ENCODE measurements at regions not wholly inside any gene's neighbourhood (a gene's known extent, or its start where the extent isn't known, plus 50 kb on each side); places are given as distances from the start of the nearest gene placed in this dataset.
"Not testable (repeated sequence)": the region's sequence is repeated elsewhere in the genome, so short reads cannot be mapped to it uniquely, and the experiment has no call there.

DNA sequence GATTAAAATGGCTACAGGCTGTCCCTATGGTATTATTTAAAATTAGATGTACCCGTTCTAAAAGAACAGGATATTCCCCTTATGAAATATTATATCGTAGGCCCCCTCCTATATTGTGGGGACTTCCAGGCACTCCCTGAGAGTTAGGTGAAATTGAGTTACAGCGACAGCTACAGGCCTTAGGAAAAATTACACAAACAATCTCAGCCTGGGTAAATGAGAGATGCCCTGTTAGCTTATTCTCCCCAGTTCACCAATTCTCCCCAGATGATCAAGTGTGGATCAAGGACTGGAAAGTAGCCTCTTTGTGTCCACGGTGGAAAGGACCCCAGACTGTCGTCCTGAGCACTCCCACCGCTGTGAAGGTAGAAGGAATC lies 67.1 kb upstream of the FAM90A26 start:
- not testable (repeated sequence) for H2BK15ac ChIP-seq (ENCODE audit: low read depth, low read length); H2BK20ac ChIP-seq (ENCODE audit: low read depth, low read length, poor library complexity, severe bottlenecking); H3K9me3 ChIP-seq (ENCODE audit: control insufficient read depth, low read depth, low read length); H3K4me1 Mint-ChIP-seq; H3K4ac ChIP-seq (ENCODE audit: low read depth, low read length); H3K27ac ChIP-seq (ENCODE audit: insufficient read length, low read depth, low read length); H3K9ac ChIP-seq (ENCODE audit: extremely low read depth, insufficient read length, low read length); H3K36me3 Mint-ChIP-seq (ENCODE audit: insufficient read depth in 1 of 3, low read depth in 3 of 3); H2AFZ ChIP-seq (ENCODE audit: low read length); H4K91ac ChIP-seq (ENCODE audit: insufficient read length, low read depth, low read length); H3K18ac ChIP-seq (ENCODE audit: insufficient read length, low read depth, low read length); H3K14ac ChIP-seq (ENCODE audit: insufficient read depth, low read length); H3K23me2 ChIP-seq (ENCODE audit: insufficient read length, low read depth, low read length, poor library complexity, severe bottlenecking); H3K56ac ChIP-seq (ENCODE audit: insufficient read length, low read depth, low read length); H3K4me2 ChIP-seq (ENCODE audit: insufficient read depth, insufficient read length, low read length); DNase-seq; H2BK120ac ChIP-seq (ENCODE audit: low read depth, low read length, poor library complexity, severe bottlenecking); H3K27me3 ChIP-seq (ENCODE audit: insufficient read depth, low read length); H3K79me2 ChIP-seq (ENCODE audit: insufficient read depth, low read length); H3K4me3 Mint-ChIP-seq; H4K8ac ChIP-seq (replicated peaks; ENCODE audit: insufficient read length, low read depth, low read length); H3K23ac ChIP-seq (ENCODE audit: insufficient read length, low read depth, low read length); H3K79me1 ChIP-seq (ENCODE audit: insufficient read depth, low read depth, low read length, poor library complexity, severe bottlenecking); H4K20me1 ChIP-seq (ENCODE audit: control insufficient read depth, insufficient read depth, insufficient read length); H3K4me1 ChIP-seq (ENCODE audit: insufficient read depth, low read length); H2BK12ac ChIP-seq (ENCODE audit: insufficient read length, low read depth, low read length); H3T11ph ChIP-seq (ENCODE audit: low read length); H2BK5ac ChIP-seq (ENCODE audit: insufficient read length, low read length); H3K27me3 Mint-ChIP-seq (ENCODE audit: low read depth); H3K27ac Mint-ChIP-seq; H2AK5ac ChIP-seq (ENCODE audit: insufficient read length, low read length); H4K5ac ChIP-seq (ENCODE audit: insufficient read length, low read depth, low read length)
- WGBS (ENCODE audit: extremely low coverage, insufficient read length, low lambda C conversion rate), result no CpG with 5 or more reads among the region's 6 CpGs
- H3K9me3 Mint-ChIP-seq, result peaks cover 17 to 49% of the 10 kb centered on the region in 2 experiments
- TF ChIP-seq, protein P1, sequence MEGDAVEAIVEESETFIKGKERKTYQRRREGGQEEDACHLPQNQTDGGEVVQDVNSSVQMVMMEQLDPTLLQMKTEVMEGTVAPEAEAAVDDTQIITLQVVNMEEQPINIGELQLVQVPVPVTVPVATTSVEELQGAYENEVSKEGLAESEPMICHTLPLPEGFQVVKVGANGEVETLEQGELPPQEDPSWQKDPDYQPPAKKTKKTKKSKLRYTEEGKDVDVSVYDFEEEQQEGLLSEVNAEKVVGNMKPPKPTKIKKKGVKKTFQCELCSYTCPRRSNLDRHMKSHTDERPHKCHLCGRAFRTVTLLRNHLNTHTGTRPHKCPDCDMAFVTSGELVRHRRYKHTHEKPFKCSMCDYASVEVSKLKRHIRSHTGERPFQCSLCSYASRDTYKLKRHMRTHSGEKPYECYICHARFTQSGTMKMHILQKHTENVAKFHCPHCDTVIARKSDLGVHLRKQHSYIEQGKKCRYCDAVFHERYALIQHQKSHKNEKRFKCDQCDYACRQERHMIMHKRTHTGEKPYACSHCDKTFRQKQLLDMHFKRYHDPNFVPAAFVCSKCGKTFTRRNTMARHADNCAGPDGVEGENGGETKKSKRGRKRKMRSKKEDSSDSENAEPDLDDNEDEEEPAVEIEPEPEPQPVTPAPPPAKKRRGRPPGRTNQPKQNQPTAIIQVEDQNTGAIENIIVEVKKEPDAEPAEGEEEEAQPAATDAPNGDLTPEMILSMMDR (conservative IDR thresholded peaks at IDR 0.05), result peak; percentile 51

- not testable (repeated sequence) for H3K9me3 ChIP-seq (ENCODE audit: control insufficient read depth, low read depth, low read length); H3K4me2 ChIP-seq (ENCODE audit: insufficient read depth, insufficient read length, low read length); H4K5ac ChIP-seq (ENCODE audit: insufficient read length, low read depth, low read length); H4K8ac ChIP-seq (replicated peaks; ENCODE audit: insufficient read length, low read depth, low read length); H3K23ac ChIP-seq (ENCODE audit: insufficient read length, low read depth, low read length); H3T11ph ChIP-seq (ENCODE audit: low read length); H2BK120ac ChIP-seq (ENCODE audit: low read depth, low read length, poor library complexity, severe bottlenecking); H3K23me2 ChIP-seq (ENCODE audit: insufficient read length, low read depth, low read length, poor library complexity, severe bottlenecking); H3K27me3 ChIP-seq (ENCODE audit: insufficient read depth, low read length); H3K9ac ChIP-seq (ENCODE audit: extremely low read depth, insufficient read length, low read length); H3K4me1 Mint-ChIP-seq; H3K79me1 ChIP-seq (ENCODE audit: insufficient read depth, low read depth, low read length, poor library complexity, severe bottlenecking); H3K18ac ChIP-seq (ENCODE audit: insufficient read length, low read depth, low read length); H2BK15ac ChIP-seq (ENCODE audit: low read depth, low read length); H4K20me1 ChIP-seq (ENCODE audit: control insufficient read depth, insufficient read depth, insufficient read length); H3K27me3 Mint-ChIP-seq (ENCODE audit: low read depth); H2AFZ ChIP-seq (ENCODE audit: low read length); H2BK5ac ChIP-seq (ENCODE audit: insufficient read length, low read length); H2BK12ac ChIP-seq (ENCODE audit: insufficient read length, low read depth, low read length); H2BK20ac ChIP-seq (ENCODE audit: low read depth, low read length, poor library complexity, severe bottlenecking); H3K4me1 ChIP-seq (ENCODE audit: insufficient read depth, low read length); H3K27ac ChIP-seq (ENCODE audit: insufficient read length, low read depth, low read length); H3K56ac ChIP-seq (ENCODE audit: insufficient read length, low read depth, low read length); H3K36me3 Mint-ChIP-seq (ENCODE audit: insufficient read depth in 1 of 3, low read depth in 3 of 3); H3K4me3 Mint-ChIP-seq; H3K79me2 ChIP-seq (ENCODE audit: insufficient read depth, low read length); DNase-seq; H2AK5ac ChIP-seq (ENCODE audit: insufficient read length, low read length); H3K4ac ChIP-seq (ENCODE audit: low read depth, low read length); H3K14ac ChIP-seq (ENCODE audit: insufficient read depth, low read length); H4K91ac ChIP-seq (ENCODE audit: insufficient read length, low read depth, low read length)
- no CpG with 5 or more reads among the region's 22 CpGs for WGBS (ENCODE audit: extremely low coverage, insufficient read length, low lambda C conversion rate)
- peak overlapping the region in 1 of 3 experiments; percentile 50; a peak in 1 of 7 replicates for H3K27ac Mint-ChIP-seq
- peaks cover 21 to 53% of the 10 kb centered on the region in 2 experiments for H3K9me3 Mint-ChIP-seq
These were observed 67.6 kb upstream of the FAM90A26 start for GRCh38 chr4:9102471-9103147.

All from H9 (cell line).